Immature natural killer cell (primary cell): ENCODE measurements at regions not wholly inside any gene's neighbourhood (a gene's known extent, or its start where the extent isn't known, plus 50 kb on each side); places are given as distances from the start of the nearest gene placed in this dataset.

Source experiments
- DNase-seq, 3 donors: peaks; one replicate each; pipeline ENCODE4 v3.0.0; 2022; ENCODE audit warnings: mixed read lengths in 1 of 3
- H3K27ac Mint-ChIP-seq, 6 donors: one replicate each; pipeline ENCODE4 v1.8.0; 2020; ENCODE audit warnings: mixed read lengths in 6 of 6, mild to moderate bottlenecking in 5 of 6, inconsistent platforms in 4 of 6, moderate library complexity in 3 of 6
- H3K27me3 Mint-ChIP-seq, 3 donors: one replicate each; pipeline ENCODE4 v1.8.0; 2020 to 2021; ENCODE audit warnings: low read depth in 3 of 3, mild to moderate bottlenecking in 3 of 3, mixed read lengths in 3 of 3, moderate library complexity in 3 of 3, inconsistent platforms in 1 of 3
- H3K36me3 Mint-ChIP-seq, 3 donors: one replicate each; pipeline ENCODE4 v1.8.0; 2020; ENCODE audit warnings: mixed read lengths in 3 of 3, inconsistent platforms in 2 of 3, mild to moderate bottlenecking in 2 of 3
- H3K4me1 Mint-ChIP-seq, 2 donors: one replicate each; pipeline ENCODE4 v1.8.0; 2020; ENCODE audit warnings: inconsistent platforms in 2 of 2, mild to moderate bottlenecking in 2 of 2, mixed read lengths in 2 of 2, moderate library complexity in 1 of 2
- H3K4me3 Mint-ChIP-seq, 5 donors: one replicate each; pipeline ENCODE4 v1.8.0; 2020; ENCODE audit warnings: mild to moderate bottlenecking in 5 of 5, mixed read lengths in 5 of 5, inconsistent platforms in 3 of 5, moderate library complexity in 3 of 5
- H3K9me3 Mint-ChIP-seq, 6 donors: one replicate each; pipeline ENCODE4 v1.8.0; 2020; ENCODE audit warnings: mild to moderate bottlenecking in 6 of 6, mixed read lengths in 6 of 6, inconsistent platforms in 4 of 6, moderate library complexity in 3 of 6

GRCh38 chr3:30188713-30189112, 417.7 kb upstream of the TGFBR2 start:
- no peak overlapping the region for H3K4me3 Mint-ChIP-seq
- H3K36me3 Mint-ChIP-seq = no peaks in the 10 kb centered on the region
- no peak overlapping the region for H3K27ac Mint-ChIP-seq
- H3K27me3 Mint-ChIP-seq = peaks cover 0 to 4% (median 3%) of the 10 kb centered on the region in 3 donors
- no peaks in the 10 kb centered on the region for H3K4me1 Mint-ChIP-seq
- DNase-seq = no peak
- H3K9me3 Mint-ChIP-seq = no peaks in the 10 kb centered on the region

GRCh38 chr3:30189900-30190299, 416.5 kb upstream of the TGFBR2 start:
- H3K4me1 Mint-ChIP-seq = no peaks in the 10 kb centered on the region
- no peaks in the 10 kb centered on the region for H3K9me3 Mint-ChIP-seq
- no peaks in the 10 kb centered on the region for H3K36me3 Mint-ChIP-seq
- H3K4me3 Mint-ChIP-seq = no peak overlapping the region
- DNase-seq = no peak
- H3K27me3 Mint-ChIP-seq = peaks cover 0 to 4% (median 3%) of the 10 kb centered on the region in 3 donors
- H3K27ac Mint-ChIP-seq = no peak overlapping the region

- Mint-ChIP-seq H3K4me1 (no peaks in the 10 kb centered on the region), H3K4me3 (no peak overlapping the region), H3K27ac (no peak overlapping the region), H3K9me3 (no peaks in the 10 kb centered on the region), H3K36me3 (no peaks in the 10 kb centered on the region), H3K27me3 (peaks cover 0 to 5% (median 0%) of the 10 kb centered on the region in 3 donors)
- DNase-seq = no peak
These were observed 412.8 kb upstream of the TGFBR2 start for GRCh38 chr3:30193625-30194044.

- DNase-seq = no peak
- peaks cover 0 to 2% (median 0%) of the 10 kb centered on the region in 3 donors for H3K27me3 Mint-ChIP-seq
- H3K4me3 Mint-ChIP-seq = no peak overlapping the region
- H3K36me3 Mint-ChIP-seq = no peaks in the 10 kb centered on the region
- no peaks in the 10 kb centered on the region for H3K4me1 Mint-ChIP-seq
- H3K9me3 Mint-ChIP-seq = no peaks in the 10 kb centered on the region
- no peak overlapping the region for H3K27ac Mint-ChIP-seq
These were observed 411.0 kb upstream of the TGFBR2 start for GRCh38 chr3:30195352-30195751.

- Mint-ChIP-seq H3K36me3 (no peaks in the 10 kb centered on the region), H3K9me3 (no peaks in the 10 kb centered on the region), H3K27ac (no peak overlapping the region), H3K4me1 (no peaks in the 10 kb centered on the region), H3K4me3 (no peak overlapping the region), H3K27me3 (peaks cover 0 to 2% (median 2%) of the 10 kb centered on the region in 3 donors)
- DNase-seq = no peak
These were observed 408.2 kb upstream of the TGFBR2 start for GRCh38 chr3:30198162-30198561.

- peak; percentile 22 to 39 (median 28) for DNase-seq
- H3K4me3 Mint-ChIP-seq = no peak overlapping the region
- no peaks in the 10 kb centered on the region for H3K36me3 Mint-ChIP-seq
- no peaks in the 10 kb centered on the region for H3K9me3 Mint-ChIP-seq
- H3K4me1 Mint-ChIP-seq = no peaks in the 10 kb centered on the region
- H3K27ac Mint-ChIP-seq = no peak overlapping the region
- peaks cover 0 to 2% (median 2%) of the 10 kb centered on the region in 3 donors for H3K27me3 Mint-ChIP-seq
These were observed 407.2 kb upstream of the TGFBR2 start for GRCh38 chr3:30199096-30199759.

- H3K4me3 Mint-ChIP-seq = no peak overlapping the region
- H3K27ac Mint-ChIP-seq = no peak overlapping the region
- no peak for DNase-seq
- H3K9me3 Mint-ChIP-seq = no peaks in the 10 kb centered on the region
- H3K36me3 Mint-ChIP-seq = no peaks in the 10 kb centered on the region
- peaks cover 0 to 2% (median 2%) of the 10 kb centered on the region in 3 donors for H3K27me3 Mint-ChIP-seq
- no peaks in the 10 kb centered on the region for H3K4me1 Mint-ChIP-seq
These were observed 406.5 kb upstream of the TGFBR2 start for GRCh38 chr3:30199855-30200254.

- Mint-ChIP-seq H3K27me3 (peaks cover 2% of the 10 kb centered on the region in 3 donors), H3K4me3 (no peak overlapping the region), H3K9me3 (no peaks in the 10 kb centered on the region), H3K27ac (no peak overlapping the region), H3K4me1 (peaks cover 0 to 5% of the 10 kb centered on the region in 2 donors), H3K36me3 (no peaks in the 10 kb centered on the region)
- DNase-seq = no peak
These were observed 404.7 kb upstream of the TGFBR2 start for GRCh38 chr3:30201715-30202114.

- peaks cover 0 to 8% of the 10 kb centered on the region in 2 donors for H3K4me1 Mint-ChIP-seq
- H3K27me3 Mint-ChIP-seq = peaks cover 0 to 3% (median 2%) of the 10 kb centered on the region in 3 donors
- H3K4me3 Mint-ChIP-seq = no peak overlapping the region
- H3K9me3 Mint-ChIP-seq = no peaks in the 10 kb centered on the region
- no peaks in the 10 kb centered on the region for H3K36me3 Mint-ChIP-seq
- no peak for DNase-seq
- no peak overlapping the region for H3K27ac Mint-ChIP-seq
These were observed 403.1 kb upstream of the TGFBR2 start for GRCh38 chr3:30203301-30203700.

GRCh38 chr3:30204126-30204525, 402.3 kb upstream of the TGFBR2 start:
- H3K4me1 Mint-ChIP-seq = peaks cover 0 to 8% of the 10 kb centered on the region in 2 donors
- no peak for DNase-seq
- no peaks in the 10 kb centered on the region for H3K9me3 Mint-ChIP-seq
- no peaks in the 10 kb centered on the region for H3K36me3 Mint-ChIP-seq
- no peak overlapping the region for H3K4me3 Mint-ChIP-seq
- peaks cover 0 to 3% (median 2%) of the 10 kb centered on the region in 3 donors for H3K27me3 Mint-ChIP-seq
- no peak overlapping the region for H3K27ac Mint-ChIP-seq

GRCh38 chr3:30206051-30206450, 400.4 kb upstream of the TGFBR2 start:
- no peak for DNase-seq
- Mint-ChIP-seq H3K27me3 (peaks cover 0 to 4% (median 2%) of the 10 kb centered on the region in 3 donors), H3K4me3 (no peak overlapping the region), H3K9me3 (no peaks in the 10 kb centered on the region), H3K27ac (no peak overlapping the region), H3K36me3 (no peaks in the 10 kb centered on the region), H3K4me1 (peaks cover 0 to 8% of the 10 kb centered on the region in 2 donors)

- H3K36me3 Mint-ChIP-seq = peaks cover 0 to 5% (median 2%) of the 10 kb centered on the region in 3 donors
- no peak overlapping the region for H3K4me3 Mint-ChIP-seq
These were observed 384.8 kb upstream of the TGFBR2 start for GRCh38 chr3:30221619-30222018.

GRCh38 chr3:30222441-30222840, 384.0 kb upstream of the TGFBR2 start:
- peaks cover 0 to 2% (median 0%) of the 10 kb centered on the region in 6 donors for H3K9me3 Mint-ChIP-seq
- H3K36me3 Mint-ChIP-seq = peaks cover 0 to 3% (median 0%) of the 10 kb centered on the region in 3 donors
- H3K27ac Mint-ChIP-seq = no peak overlapping the region
- DNase-seq = no peak
- peaks cover 0 to 1% (median 1%) of the 10 kb centered on the region in 3 donors for H3K27me3 Mint-ChIP-seq
- H3K4me1 Mint-ChIP-seq = no peaks in the 10 kb centered on the region
- H3K4me3 Mint-ChIP-seq = no peak overlapping the region

More at GRCh38 chr3:30221619-30222018, 384.8 kb upstream of the TGFBR2 start:
- Mint-ChIP-seq H3K27ac (no peak overlapping the region), H3K9me3 (peaks cover 0 to 2% (median 0%) of the 10 kb centered on the region in 6 donors), H3K27me3 (peaks cover 0 to 1% (median 1%) of the 10 kb centered on the region in 3 donors), H3K4me1 (no peaks in the 10 kb centered on the region)
- DNase-seq = no peak

GRCh38 chr3:30225021-30225420, 381.4 kb upstream of the TGFBR2 start:
- H3K4me3 Mint-ChIP-seq = no peak overlapping the region
- no peak overlapping the region for H3K27ac Mint-ChIP-seq
- no peaks in the 10 kb centered on the region for H3K9me3 Mint-ChIP-seq
- DNase-seq = no peak
- peaks cover 0 to 1% (median under 1%) of the 10 kb centered on the region in 3 donors for H3K27me3 Mint-ChIP-seq
- H3K36me3 Mint-ChIP-seq = no peaks in the 10 kb centered on the region
- H3K4me1 Mint-ChIP-seq = no peaks in the 10 kb centered on the region
